Uterus (tissue), 2 donors: ENCODE measurements at regions not wholly inside any gene's neighbourhood (a gene's known extent, or its start where the extent isn't known, plus 50 kb on each side); places are given as distances from the start of the nearest gene placed in this dataset.

Source experiments
- POLR2A ChIP-seq, 2 donors: fragments of 450-650 bp; IDR thresholded peaks; one replicate each; pipeline ENCODE4 v1.6.1; 2016; ENCODE audit warnings: antibody characterized with exemption in 2 of 2, mild to moderate bottlenecking in 1 of 2, moderate library complexity in 1 of 2
- TF ChIP-seq, protein P1 (sequence below), 4 experiments: fragments of 200-600 bp in 2 of 4; fragments of 450-650 bp in 2 of 4; sonication (generic) in 2 of 4; IDR thresholded peaks; one replicate each; pipeline ENCODE4 v1.5.1; 2016 to 2019; ENCODE audit warnings: antibody characterized with exemption in 4 of 4, mild to moderate bottlenecking in 2 of 4, moderate library complexity in 1 of 4

DNA sequence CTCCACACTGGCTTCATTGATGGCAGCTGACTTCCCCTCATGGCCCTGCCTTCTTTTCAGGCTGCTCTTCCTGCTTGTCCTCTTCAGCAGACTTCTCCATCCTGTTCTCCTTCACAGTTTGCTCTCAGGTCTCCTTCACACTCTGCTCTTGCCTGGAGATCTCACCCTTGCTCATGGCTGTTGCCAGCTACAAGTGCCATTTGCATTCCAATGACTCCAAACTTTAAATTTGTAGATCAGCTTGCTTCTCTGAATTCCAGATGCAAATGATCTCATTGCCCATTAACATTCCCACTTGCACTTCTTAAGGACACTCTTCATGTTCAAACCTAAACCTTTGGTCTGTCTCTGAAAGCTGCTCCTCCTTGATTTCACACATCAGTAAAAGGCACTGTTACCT, 343.0 kb downstream of the QKI start:
- no peak for TF ChIP-seq POLR2A (IDR thresholded peaks at IDR 0.05)
- TF ChIP-seq, protein P1, sequence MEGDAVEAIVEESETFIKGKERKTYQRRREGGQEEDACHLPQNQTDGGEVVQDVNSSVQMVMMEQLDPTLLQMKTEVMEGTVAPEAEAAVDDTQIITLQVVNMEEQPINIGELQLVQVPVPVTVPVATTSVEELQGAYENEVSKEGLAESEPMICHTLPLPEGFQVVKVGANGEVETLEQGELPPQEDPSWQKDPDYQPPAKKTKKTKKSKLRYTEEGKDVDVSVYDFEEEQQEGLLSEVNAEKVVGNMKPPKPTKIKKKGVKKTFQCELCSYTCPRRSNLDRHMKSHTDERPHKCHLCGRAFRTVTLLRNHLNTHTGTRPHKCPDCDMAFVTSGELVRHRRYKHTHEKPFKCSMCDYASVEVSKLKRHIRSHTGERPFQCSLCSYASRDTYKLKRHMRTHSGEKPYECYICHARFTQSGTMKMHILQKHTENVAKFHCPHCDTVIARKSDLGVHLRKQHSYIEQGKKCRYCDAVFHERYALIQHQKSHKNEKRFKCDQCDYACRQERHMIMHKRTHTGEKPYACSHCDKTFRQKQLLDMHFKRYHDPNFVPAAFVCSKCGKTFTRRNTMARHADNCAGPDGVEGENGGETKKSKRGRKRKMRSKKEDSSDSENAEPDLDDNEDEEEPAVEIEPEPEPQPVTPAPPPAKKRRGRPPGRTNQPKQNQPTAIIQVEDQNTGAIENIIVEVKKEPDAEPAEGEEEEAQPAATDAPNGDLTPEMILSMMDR (IDR thresholded peaks at IDR 0.05), result no peak
